NCI-H510A treated with DMSO at 0.1 percent for 48 hours (cell line): ENCODE measurements at regions not wholly inside any gene's neighbourhood (a gene's known extent, or its start where the extent isn't known, plus 50 kb on each side); places are given as distances from the start of the nearest gene placed in this dataset.
"Not testable (repeated sequence)": the region's sequence is repeated elsewhere in the genome, so short reads cannot be mapped to it uniquely, and the experiment has no call there.

ENCODE experiments used
- DNase-seq: peaks from one replicate; lab custom pipeline; 2025; lab: John Stamatoyannopoulos, UW

GRCh38 chr3:162541923-162542322 is 1045.3 kb downstream of the OTOL1 start:
- DNase-seq = no peak

- DNase-seq = no peak
Measured at GRCh38 chr3:162544246-162544645, 1047.6 kb downstream of the OTOL1 start.

GRCh38 chr3:162546910-162547309 is 1050.3 kb downstream of the OTOL1 start:
- DNase-seq = no peak

GRCh38 chr3:162547321-162547720 is 1050.7 kb downstream of the OTOL1 start:
- DNase-seq = no peak

- DNase-seq = no peak
Measured at GRCh38 chr3:162555761-162556160, 1059.2 kb downstream of the OTOL1 start.

GRCh38 chr3:162558016-162558415 is 1061.4 kb downstream of the OTOL1 start:
- no peak for DNase-seq

- no peak for DNase-seq
Measured at GRCh38 chr3:162568706-162569105, 1072.1 kb downstream of the OTOL1 start.

GRCh38 chr3:162569314-162569713 is 1072.7 kb downstream of the OTOL1 start:
- peak; percentile 50 for DNase-seq

- DNase-seq = no peak
Measured at GRCh38 chr3:162584986-162585385, 1088.4 kb downstream of the OTOL1 start.

GRCh38 chr3:162586591-162586990 is 1090.0 kb downstream of the OTOL1 start:
- DNase-seq = no peak

GRCh38 chr3:162597226-162597625 is 1100.6 kb downstream of the OTOL1 start:
- DNase-seq = no peak

- DNase-seq = peak; percentile 50
Measured at GRCh38 chr3:162598500-162598899, 1101.9 kb downstream of the OTOL1 start.

- not testable (repeated sequence) for DNase-seq
Measured at GRCh38 chr3:162599742-162600141, 1103.1 kb downstream of the OTOL1 start.

- DNase-seq = no peak
Measured at GRCh38 chr3:162601101-162601670, 1104.6 kb downstream of the OTOL1 start.

- DNase-seq = no peak
Measured at GRCh38 chr3:162602619-162603018, 1106.0 kb downstream of the OTOL1 start.

GRCh38 chr3:162605651-162606204 is 1109.1 kb downstream of the OTOL1 start:
- DNase-seq = no peak

GRCh38 chr3:162610261-162610660 is 1113.7 kb downstream of the OTOL1 start:
- no peak for DNase-seq

GRCh38 chr3:162612991-162613390 is 1116.4 kb downstream of the OTOL1 start:
- DNase-seq = no peak

GRCh38 chr3:162626172-162626571 is 1129.6 kb downstream of the OTOL1 start:
- DNase-seq = peak; percentile 20

- no peak for DNase-seq
Measured at GRCh38 chr3:162628531-162628930, 1131.9 kb downstream of the OTOL1 start.

GRCh38 chr3:162629372-162629771 is 1132.8 kb downstream of the OTOL1 start:
- DNase-seq = no peak

- no peak for DNase-seq
Measured at GRCh38 chr3:162632672-162633071, 1136.1 kb downstream of the OTOL1 start.

- not testable (repeated sequence) for DNase-seq
Measured at GRCh38 chr3:162640208-162640607, 1143.6 kb downstream of the OTOL1 start.

- no peak for DNase-seq
Measured at GRCh38 chr3:162641317-162641716, 1144.7 kb downstream of the OTOL1 start.
